DMS153 treated with DMSO at 0.1 percent for 48 hours (cell line): ENCODE measurements at regions not wholly inside any gene's neighbourhood (a gene's known extent, or its start where the extent isn't known, plus 50 kb on each side); places are given as distances from the start of the nearest gene placed in this dataset.

ENCODE experiments used
- DNase-seq: peaks from one replicate; lab custom pipeline; 2025; ENCODE audit not compliant: unreplicated experiment; lab: John Stamatoyannopoulos, UW

- no peak for DNase-seq
Observed at GRCh38 chr2:150566289-150566688, 78.8 kb upstream of the RND3 start.

- no peak for DNase-seq
Observed at GRCh38 chr2:150561076-150561475, 73.6 kb upstream of the RND3 start.

GRCh38 chr2:150557020-150557600 is 69.6 kb upstream of the RND3 start:
- no peak for DNase-seq

- no peak for DNase-seq
Observed at GRCh38 chr2:150555611-150556356, 68.3 kb upstream of the RND3 start.

GRCh38 chr2:150554046-150554445 is 66.6 kb upstream of the RND3 start:
- DNase-seq, result no peak

GRCh38 chr2:150552041-150552820 is 64.8 kb upstream of the RND3 start:
- no peak for DNase-seq

GRCh38 chr2:150549381-150549780 is 61.9 kb upstream of the RND3 start:
- DNase-seq, result no peak

GRCh38 chr2:150548527-150548926 is 61.1 kb upstream of the RND3 start:
- no peak for DNase-seq

- DNase-seq, result no peak
Observed at GRCh38 chr2:150545916-150546315, 58.4 kb upstream of the RND3 start.

- DNase-seq, result no peak
Observed at GRCh38 chr2:150544731-150545130, 57.3 kb upstream of the RND3 start.

GRCh38 chr2:150542692-150543091 is 55.2 kb upstream of the RND3 start:
- DNase-seq, result no peak

- DNase-seq, result no peak
Observed at GRCh38 chr2:150542172-150542571, 54.7 kb upstream of the RND3 start.

- no peak for DNase-seq
Observed at GRCh38 chr2:150538651-150539201, 51.3 kb upstream of the RND3 start.
